GM12873 (cell line): ENCODE measurements at regions not wholly inside any gene's neighbourhood (a gene's known extent, or its start where the extent isn't known, plus 50 kb on each side); places are given as distances from the start of the nearest gene placed in this dataset.

Source experiments
- CTCF ChIP-seq: IDR thresholded peaks from 2 replicates; pipeline ENCODE4 v1.5.1; 2012; ENCODE audit warnings: low read depth, mild to moderate bottlenecking, moderate library complexity, low read length, control low read depth; ENCODE audit not compliant: insufficient read depth; ENCODE audit errors: missing control alignments

- no peak for TF ChIP-seq CTCF
Observed at GRCh38 chr2:236674646-236675045, 105.0 kb downstream of the ACKR3 start.

GRCh38 chr2:236675051-236675450, 105.4 kb downstream of the ACKR3 start:
- TF ChIP-seq CTCF = no peak

- TF ChIP-seq CTCF = no peak
Observed at GRCh38 chr2:236675526-236675925, 105.9 kb downstream of the ACKR3 start.

GRCh38 chr2:236676136-236676873, 106.7 kb downstream of the ACKR3 start:
- no peak for TF ChIP-seq CTCF

- TF ChIP-seq CTCF = no peak
Observed at GRCh38 chr2:236677368-236677767, 107.7 kb downstream of the ACKR3 start.

GRCh38 chr2:236678307-236678975, 108.8 kb downstream of the ACKR3 start:
- TF ChIP-seq CTCF = no peak

- TF ChIP-seq CTCF = no peak
Observed at GRCh38 chr2:236679884-236680860, 110.5 kb downstream of the ACKR3 start.
